ENCODE measurements at regions not wholly inside any gene's neighbourhood (a gene's known extent, or its start where the extent isn't known, plus 50 kb on each side); places are given as distances from the start of the nearest gene placed in this dataset.

DNA sequence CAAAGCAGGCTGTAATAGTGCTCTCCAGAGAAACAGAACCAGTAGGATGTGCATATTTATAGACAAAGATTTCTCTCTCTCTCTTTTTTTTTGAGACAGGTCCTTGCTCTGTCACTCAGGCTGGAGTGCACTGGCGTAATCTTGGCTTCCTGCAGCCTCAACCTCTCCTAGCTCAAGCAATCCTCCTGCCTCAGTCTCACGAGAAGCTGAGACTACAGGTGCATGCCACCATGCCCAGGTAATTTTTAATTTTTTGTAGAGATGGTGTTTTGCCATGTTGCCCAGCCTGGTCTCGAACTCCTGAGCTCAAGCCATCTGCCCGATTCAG lies 67.1 kb upstream of the CHD2 start:
- Mint-ChIP-seq H3K9me3 (no peaks in the 10 kb centered on the region), H3K27me3 (ENCODE audit: insufficient read depth, low read depth, poor library complexity) (peaks cover 16% of the 10 kb centered on the region), H3K4me3 (no peak overlapping the region), H3K4me1 (peaks cover 47% of the 10 kb centered on the region), H3K36me3 (ENCODE audit: low read depth) (no peaks in the 10 kb centered on the region), H3K27ac (peak overlapping the region; percentile 43; the same call in 1 of the 2 replicates)
- Histone ChIP-seq H4K20me1 (replicated peaks; ENCODE audit: insufficient read depth) (no peaks in the 10 kb centered on the region), H3K27me3 (ENCODE audit: insufficient read depth) (no peaks in the 10 kb centered on the region), H3K4me1 (ENCODE audit: insufficient read depth) (peaks cover 37% of the 10 kb centered on the region), H3K36me3 (ENCODE audit: insufficient read depth) (no peaks in the 10 kb centered on the region), H2AFZ (peak overlapping the region; percentile 82), H3K27ac (ENCODE audit: low read depth) (peak overlapping the region; percentile 94), H3K4me3 (no peak overlapping the region), H3F3A (replicated peaks; ENCODE audit: low read depth) (0 out of 2 replicates have a peak, but pooled peaks cover 12% of the 10 kb centered on the region), H3K9me2 (ENCODE audit: insufficient read depth) (no peaks in the 10 kb centered on the region), H3K4me2 (0 out of 2 replicates have a peak overlapping the region, but pooled peaks have one; percentile 67), H3K79me2 (replicated peaks; ENCODE audit: insufficient read depth) (no peaks in the 10 kb centered on the region)
- DNase-seq (ENCODE audit: low spot score): no peak
- TF ChIP-seq ZNF331 (CRISPR knock-in tag; IDR thresholded peaks at IDR 0.05; ENCODE audit: low read depth) (no peak), STAT1 (IDR thresholded peaks at IDR 0.05; ENCODE audit: unreplicated experiment) (no peak), EZH2 (IDR thresholded peaks at IDR 0.05; ENCODE audit: low read depth, unreplicated experiment) (no peak), JUNB (IDR thresholded peaks at IDR 0.05; ENCODE audit: unreplicated experiment) (no peak), POLR2AphosphoS5 (IDR thresholded peaks at IDR 0.05; ENCODE audit: low read depth) (no peak)
- ATAC-seq: no peak

DNA sequence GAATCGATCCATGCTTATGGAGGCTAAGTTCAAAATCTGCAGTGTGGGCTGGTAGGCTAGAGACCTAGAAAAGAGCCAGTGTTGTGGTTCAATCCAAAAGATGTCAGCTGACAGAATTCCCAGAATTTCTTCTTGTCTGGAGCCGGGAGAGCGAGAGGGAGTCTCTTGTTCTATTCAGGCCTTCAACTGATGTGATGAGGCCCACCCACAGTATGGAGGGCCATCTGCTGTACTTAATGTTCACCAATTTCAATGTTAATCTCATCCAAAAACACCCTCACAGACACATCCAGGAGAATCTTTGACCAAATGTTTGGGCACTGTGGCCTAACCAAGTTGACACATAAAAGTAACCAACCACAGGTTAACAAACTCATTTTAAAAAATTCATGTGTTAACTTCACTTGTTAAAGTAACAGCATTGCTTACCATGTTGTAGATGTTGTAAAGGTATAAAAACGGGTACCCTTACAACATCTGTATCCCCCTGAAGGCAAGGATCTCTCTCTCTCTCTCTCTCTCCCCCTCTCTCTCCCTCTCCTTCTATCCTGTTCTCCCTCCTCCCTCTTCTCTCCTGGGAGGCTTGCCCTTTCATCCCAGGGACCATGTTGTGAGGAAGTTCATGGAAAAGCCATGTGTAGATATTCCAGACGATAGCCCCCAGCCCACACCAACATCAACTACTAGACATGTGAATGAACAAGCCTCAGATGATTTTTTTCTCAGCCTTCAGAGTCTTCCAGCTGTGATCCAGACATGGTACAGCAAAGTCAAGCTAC lies 66.4 kb upstream of the CHD2 start:
- H2AFZ ChIP-seq: peak overlapping the region; percentile 82
- Mint-ChIP-seq H3K9me3 (no peaks in the 10 kb centered on the region), H3K27me3 (ENCODE audit: insufficient read depth, low read depth, poor library complexity) (peaks cover 19% of the 10 kb centered on the region), H3K27ac (peak overlapping the region; percentile 43; the same call in 1 of the 2 replicates), H3K36me3 (ENCODE audit: low read depth) (no peaks in the 10 kb centered on the region), H3K4me1 (peaks cover 50% of the 10 kb centered on the region), H3K4me3 (no peak overlapping the region)
- H3K9me2 ChIP-seq (ENCODE audit: insufficient read depth): no peaks in the 10 kb centered on the region
- H3K27me3 ChIP-seq (ENCODE audit: insufficient read depth): no peaks in the 10 kb centered on the region
- H3K27ac ChIP-seq (ENCODE audit: low read depth): no peak overlapping the region
- H3K36me3 ChIP-seq (ENCODE audit: insufficient read depth): no peaks in the 10 kb centered on the region
- no peaks in the 10 kb centered on the region for H4K20me1 ChIP-seq (replicated peaks; ENCODE audit: insufficient read depth)
- 0 out of 2 replicates have a peak, but pooled peaks cover 14% of the 10 kb centered on the region for H3F3A ChIP-seq (replicated peaks; ENCODE audit: low read depth)
- H3K4me3 ChIP-seq: no peak overlapping the region
- no peak for ATAC-seq
- no peaks in the 10 kb centered on the region for H3K79me2 ChIP-seq (replicated peaks; ENCODE audit: insufficient read depth)
- DNase-seq (ENCODE audit: low spot score): no peak
- H3K4me2 ChIP-seq: no peak overlapping the region
- H3K4me1 ChIP-seq (ENCODE audit: insufficient read depth): peaks cover 37% of the 10 kb centered on the region
- TF ChIP-seq, protein P1, sequence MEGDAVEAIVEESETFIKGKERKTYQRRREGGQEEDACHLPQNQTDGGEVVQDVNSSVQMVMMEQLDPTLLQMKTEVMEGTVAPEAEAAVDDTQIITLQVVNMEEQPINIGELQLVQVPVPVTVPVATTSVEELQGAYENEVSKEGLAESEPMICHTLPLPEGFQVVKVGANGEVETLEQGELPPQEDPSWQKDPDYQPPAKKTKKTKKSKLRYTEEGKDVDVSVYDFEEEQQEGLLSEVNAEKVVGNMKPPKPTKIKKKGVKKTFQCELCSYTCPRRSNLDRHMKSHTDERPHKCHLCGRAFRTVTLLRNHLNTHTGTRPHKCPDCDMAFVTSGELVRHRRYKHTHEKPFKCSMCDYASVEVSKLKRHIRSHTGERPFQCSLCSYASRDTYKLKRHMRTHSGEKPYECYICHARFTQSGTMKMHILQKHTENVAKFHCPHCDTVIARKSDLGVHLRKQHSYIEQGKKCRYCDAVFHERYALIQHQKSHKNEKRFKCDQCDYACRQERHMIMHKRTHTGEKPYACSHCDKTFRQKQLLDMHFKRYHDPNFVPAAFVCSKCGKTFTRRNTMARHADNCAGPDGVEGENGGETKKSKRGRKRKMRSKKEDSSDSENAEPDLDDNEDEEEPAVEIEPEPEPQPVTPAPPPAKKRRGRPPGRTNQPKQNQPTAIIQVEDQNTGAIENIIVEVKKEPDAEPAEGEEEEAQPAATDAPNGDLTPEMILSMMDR (conservative IDR thresholded peaks at IDR 0.05; ENCODE audit: low read depth in 2 of 2): no peak
- no peak for TF ChIP-seq STAT1 (IDR thresholded peaks at IDR 0.05; ENCODE audit: unreplicated experiment)
- TF ChIP-seq JUNB (IDR thresholded peaks at IDR 0.05; ENCODE audit: unreplicated experiment): no peak
- no peak for TF ChIP-seq POLR2AphosphoS5 (IDR thresholded peaks at IDR 0.05; ENCODE audit: low read depth)
- no peak for TF ChIP-seq EZH2phosphoT487 (IDR thresholded peaks at IDR 0.05; ENCODE audit: unreplicated experiment)

DNA sequence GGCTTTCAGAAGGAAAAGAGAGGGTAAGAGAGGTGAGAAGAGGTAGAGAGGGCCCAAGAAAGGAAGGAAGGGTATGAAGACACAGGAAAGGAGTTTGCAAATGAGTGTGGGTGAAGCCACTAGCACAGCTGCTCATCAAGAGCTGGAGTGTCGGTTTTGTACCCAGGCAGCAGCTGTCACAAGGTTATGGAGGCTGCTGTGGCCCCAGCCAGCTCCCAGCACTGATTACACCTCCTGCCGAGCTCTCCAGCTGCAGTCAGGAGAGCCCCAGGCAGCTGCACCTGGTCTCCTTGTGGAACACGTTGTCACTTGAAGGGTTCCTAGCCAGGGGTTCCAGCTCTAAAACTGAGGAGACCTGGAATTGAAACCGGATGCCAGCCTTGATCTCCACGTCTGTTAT lies 60.4 kb upstream of the CHD2 start:
- no peak overlapping the region for H3K27ac Mint-ChIP-seq
- DNase-seq (ENCODE audit: low spot score) (no peak), ATAC-seq (no peak)
- Histone ChIP-seq H2AFZ (no peak overlapping the region; the same call in 1 of the 2 replicates), H3K27ac (ENCODE audit: low read depth) (no peak overlapping the region), H3K79me2 (replicated peaks; ENCODE audit: insufficient read depth) (no peaks in the 10 kb centered on the region), H3K9me2 (ENCODE audit: insufficient read depth) (no peaks in the 10 kb centered on the region), H3K4me1 (ENCODE audit: insufficient read depth) (peaks cover under 1% of the 10 kb centered on the region), H3K4me3 (no peak overlapping the region), H3K36me3 (ENCODE audit: insufficient read depth) (no peaks in the 10 kb centered on the region), H3F3A (replicated peaks; ENCODE audit: low read depth) (0 out of 2 replicates have a peak, but pooled peaks cover 3% of the 10 kb centered on the region), H3K27me3 (ENCODE audit: insufficient read depth) (no peaks in the 10 kb centered on the region), H4K20me1 (replicated peaks; ENCODE audit: insufficient read depth) (no peaks in the 10 kb centered on the region), H3K4me2 (no peak overlapping the region)
- H3K4me1 Mint-ChIP-seq: peaks cover 17% of the 10 kb centered on the region
- no peaks in the 10 kb centered on the region for H3K36me3 Mint-ChIP-seq (ENCODE audit: low read depth)
- peaks cover 11% of the 10 kb centered on the region for H3K27me3 Mint-ChIP-seq (ENCODE audit: insufficient read depth, low read depth, poor library complexity)
- no peaks in the 10 kb centered on the region for H3K9me3 Mint-ChIP-seq
- H3K4me3 Mint-ChIP-seq: no peak overlapping the region
- no peak for TF ChIP-seq ZNF114 (CRISPR knock-in tag; IDR thresholded peaks at IDR 0.05)
- TF ChIP-seq CREB1 (CRISPR knock-in tag; IDR thresholded peaks at IDR 0.05; ENCODE audit: low read depth): no peak
- no peak for TF ChIP-seq REST (IDR thresholded peaks at IDR 0.05; ENCODE audit: unreplicated experiment)
- no peak for TF ChIP-seq JUNB (IDR thresholded peaks at IDR 0.05; ENCODE audit: unreplicated experiment)
- no peak for TF ChIP-seq NANOG (IDR thresholded peaks at IDR 0.05; ENCODE audit: borderline replicate concordance)
- no peak for TF ChIP-seq ZNF331 (CRISPR knock-in tag; IDR thresholded peaks at IDR 0.05; ENCODE audit: low read depth)
- no peak for TF ChIP-seq POLR2AphosphoS5 (IDR thresholded peaks at IDR 0.05; ENCODE audit: low read depth)
- no peak for TF ChIP-seq EZH2phosphoT487 (IDR thresholded peaks at IDR 0.05; ENCODE audit: unreplicated experiment)

Data from GM23338 (cell line).